GM19099 (cell line): ENCODE measurements at regions not wholly inside any gene's neighbourhood (a gene's known extent, or its start where the extent isn't known, plus 50 kb on each side); places are given as distances from the start of the nearest gene placed in this dataset.

Experiments
- POLR2A ChIP-seq: IDR thresholded peaks from 3 replicates; pipeline ENCODE4 v1.6.1; 2011; ENCODE audit warnings: low read depth; ENCODE audit not compliant: insufficient read length; ENCODE audit errors: extremely low read depth

- TF ChIP-seq POLR2A = no peak
Observed at GRCh38 chr12:125245581-125246557, 180.6 kb downstream of the AACS start.

- no peak for TF ChIP-seq POLR2A
Observed at GRCh38 chr12:125247477-125247876, 182.2 kb downstream of the AACS start.

GRCh38 chr12:125249066-125249824 is 184.0 kb downstream of the AACS start:
- no peak for TF ChIP-seq POLR2A

GRCh38 chr12:125249932-125250331 is 184.7 kb downstream of the AACS start:
- TF ChIP-seq POLR2A = no peak

GRCh38 chr12:125254236-125254635 is 189.0 kb downstream of the AACS start:
- no peak for TF ChIP-seq POLR2A

GRCh38 chr12:125254856-125255255 is 189.6 kb downstream of the AACS start:
- no peak for TF ChIP-seq POLR2A

GRCh38 chr12:125255935-125256633 is 190.8 kb downstream of the AACS start:
- no peak for TF ChIP-seq POLR2A

GRCh38 chr12:125256634-125256936 is 191.3 kb downstream of the AACS start:
- TF ChIP-seq POLR2A = no peak

- TF ChIP-seq POLR2A = no peak
Observed at GRCh38 chr12:125259178-125259867, 194.1 kb downstream of the AACS start.

- TF ChIP-seq POLR2A = no peak
Observed at GRCh38 chr12:125262851-125263250, 197.6 kb downstream of the AACS start.

- no peak for TF ChIP-seq POLR2A
Observed at GRCh38 chr12:125263385-125263784, 198.2 kb downstream of the AACS start.

GRCh38 chr12:125267114-125267513 is 201.9 kb downstream of the AACS start:
- no peak for TF ChIP-seq POLR2A

- no peak for TF ChIP-seq POLR2A
Observed at GRCh38 chr12:125269276-125269675, 204.0 kb downstream of the AACS start.

- no peak for TF ChIP-seq POLR2A
Observed at GRCh38 chr12:125271892-125272291, 206.7 kb downstream of the AACS start.
